IMR-90 (cell line): ENCODE measurements at regions not wholly inside any gene's neighbourhood (a gene's known extent, or its start where the extent isn't known, plus 50 kb on each side); places are given as distances from the start of the nearest gene placed in this dataset.

ENCODE experiments used
- ATAC-seq: fragments of 200-7000 bp; cut with Tn5 transposase; 2 replicates; pipeline ENCODE4 v1.9.1; 2020; ENCODE audit warnings: low read depth, mild to moderate bottlenecking, moderate library complexity
- BruUV-seq: library from RNA; stranded (reverse); fragments of 400-500 nt; replicated peaks from 2 replicates; lab custom pipeline; 2021; lab: Mats Ljungman, UMichigan
- CTCF ChIA-PET: fragments of 300-600 bp; formaldehyde crosslinking; extraction: SDS; loops from one replicate; lab custom pipeline; 2021; ENCODE audit warnings: antibody characterized with exemption; lab: Yijun Ruan, JAX
- POLR2A ChIA-PET: fragments of 300-600 bp; sonication (Branson Sonifier 250); formaldehyde crosslinking; loops from one replicate; lab custom pipeline; 2022; ENCODE audit warnings: antibody characterized with exemption; ENCODE audit not compliant: unreplicated experiment; lab: Charles Lee
- DNase-seq: peaks from one replicate; pipeline ENCODE4 v3.0.0; 2013
- H2AFZ ChIP-seq: replicated peaks from 2 replicates; pipeline ENCODE3; 2013; ENCODE audit warnings: low read length, mild to moderate bottlenecking; ENCODE audit not compliant: poor library complexity
- H2AK5ac ChIP-seq: 2 replicates; pipeline ENCODE4 v1.6.1; 2013; ENCODE audit warnings: low read depth, low read length, inconsistent platforms
- H2AK9ac ChIP-seq: replicated peaks from 2 replicates; pipeline ENCODE3; 2013; ENCODE audit warnings: mild to moderate bottlenecking, low read depth, low read length, moderate library complexity; ENCODE audit not compliant: poor library complexity
- H2BK120ac ChIP-seq: 2 replicates; pipeline ENCODE4 v1.6.1; 2013; ENCODE audit warnings: low read depth, low read length, inconsistent platforms
- H2BK15ac ChIP-seq: 3 replicates; pipeline ENCODE4 v1.6.1; 2013; ENCODE audit warnings: low read depth, low read length, inconsistent platforms
- H2BK20ac ChIP-seq: 2 replicates; pipeline ENCODE4 v1.6.1; 2013; ENCODE audit warnings: low read depth, mild to moderate bottlenecking, inconsistent platforms, low read length, moderate library complexity
- H2BK5ac ChIP-seq: 2 replicates; pipeline ENCODE4 v1.6.1; 2013; ENCODE audit warnings: mild to moderate bottlenecking, low read depth, low read length, inconsistent platforms; ENCODE audit not compliant: poor library complexity, severe bottlenecking
- H3K14ac ChIP-seq: replicated peaks from 2 replicates; pipeline ENCODE4 v1.6.1; 2013; ENCODE audit warnings: low read depth, low read length, inconsistent platforms
- H3K18ac ChIP-seq: 2 replicates; pipeline ENCODE4 v1.6.1; 2013; ENCODE audit warnings: low read depth, low read length, control low read depth
- H3K23ac ChIP-seq: 2 replicates; pipeline ENCODE4 v1.6.1; 2013; ENCODE audit warnings: low read depth, low read length, inconsistent platforms
- H3K27ac ChIP-seq: 2 replicates; pipeline ENCODE4 v1.5.1; 2013; ENCODE audit warnings: mild to moderate bottlenecking, control low read depth, low read length; ENCODE audit not compliant: insufficient read depth
- H3K27me3 ChIP-seq: 2 replicates; pipeline ENCODE4 v1.6.1; 2013; ENCODE audit warnings: low read length; ENCODE audit not compliant: control insufficient read depth, insufficient read depth
- H3K36me3 ChIP-seq: 2 replicates; pipeline ENCODE4 v1.6.1; 2013; ENCODE audit warnings: low read length, mixed read lengths; ENCODE audit not compliant: control insufficient read depth, insufficient read depth
- H3K4ac ChIP-seq: 2 replicates; pipeline ENCODE4 v1.6.1; 2013; ENCODE audit warnings: low read depth, low read length, inconsistent platforms
- H3K4me1 ChIP-seq: 2 replicates; pipeline ENCODE4 v1.6.1; 2013; ENCODE audit warnings: low read length, mixed read lengths; ENCODE audit not compliant: control insufficient read depth, insufficient read depth
- H3K4me2 ChIP-seq: 2 replicates; pipeline ENCODE4 v1.6.1; 2013; ENCODE audit warnings: low read depth, mild to moderate bottlenecking, control low read depth, low read length, moderate library complexity
- H3K4me3 ChIP-seq: 2 replicates; pipeline ENCODE4 v1.5.1; 2013; ENCODE audit warnings: low read depth, mild to moderate bottlenecking, control low read depth, low read length, moderate library complexity; ENCODE audit not compliant: insufficient read depth
- H3K56ac ChIP-seq: 2 replicates; pipeline ENCODE4 v1.6.1; 2013; ENCODE audit warnings: low read length, inconsistent platforms; ENCODE audit not compliant: insufficient read depth; ENCODE audit errors: extremely low read depth
- H3K79me1 ChIP-seq, 2 experiments: 2 replicates each; pipeline ENCODE4 v1.6.1; 2013; ENCODE audit warnings: low read length in 2 of 2, inconsistent platforms in 1 of 2, low read depth in 1 of 2
- H3K9ac ChIP-seq: 2 replicates; pipeline ENCODE4 v1.6.1; 2013; ENCODE audit warnings: low read depth, low read length, control low read depth
- H3K9me1 ChIP-seq: 2 replicates; pipeline ENCODE4 v1.6.1; 2013; ENCODE audit warnings: low read length, inconsistent platforms; ENCODE audit not compliant: insufficient read depth
- H3K9me3 ChIP-seq: 2 replicates; pipeline ENCODE4 v1.6.1; 2013; ENCODE audit warnings: low read length; ENCODE audit not compliant: control insufficient read depth, insufficient read depth
- H4K20me1 ChIP-seq: 2 replicates; pipeline ENCODE4 v1.6.1; 2013; ENCODE audit warnings: low read length, inconsistent platforms; ENCODE audit not compliant: insufficient read depth
- H4K5ac ChIP-seq: 2 replicates; pipeline ENCODE4 v1.6.1; 2013; ENCODE audit warnings: mild to moderate bottlenecking, low read depth, low read length, control low read depth
- H4K8ac ChIP-seq, 2 experiments: 2 replicates each; pipeline ENCODE4 v1.6.1; 2013; ENCODE audit warnings: low read depth in 2 of 2, low read length in 2 of 2, control low read depth in 1 of 2, inconsistent platforms in 1 of 2
- H4K91ac ChIP-seq: 2 replicates; pipeline ENCODE4 v1.6.1; 2013; ENCODE audit warnings: low read depth, low read length, inconsistent platforms; ENCODE audit not compliant: insufficient read depth
- MAFK ChIP-seq: IDR thresholded peaks from 2 replicates; pipeline ENCODE4 v1.6.1; 2012; ENCODE audit warnings: low read depth, low read length, improper control_type of control experiment
- WGBS, 2 experiments: methylation state at CpG; one replicate each; pipeline versions ENCODE4 v1.1.5 to v1.1.7; 2013; ENCODE audit warnings: missing lambda C conversion rate in 2 of 2; ENCODE audit not compliant: insufficient read length in 1 of 2; ENCODE audit errors: extremely low coverage in 2 of 2; 5-methylcytosine and 5-hydroxymethylcytosine counted together
- dilution Hi-C: fragments of 300-500 bp; cut with HindIII; formaldehyde crosslinking; loops from one replicate; pipeline ENCODE4 v1.14.3; 2018; ENCODE audit warnings: low sequenced_read_pairs; ENCODE audit not compliant: unreplicated experiment
- in situ Hi-C: fragments of 300-500 bp; cut with MboI; formaldehyde crosslinking; loops from 3 replicates; pipeline ENCODE4 v1.14.3; 2019; ENCODE audit warnings: low sequenced_read_pairs, inconsistent platforms, mixed read lengths
- intact Hi-C: fragments of 100-400 bp; cut with micrococcal nuclease; formaldehyde crosslinking; loops from 2 replicates; pipeline ENCODE4 v1.10.0; 2022

DNA sequence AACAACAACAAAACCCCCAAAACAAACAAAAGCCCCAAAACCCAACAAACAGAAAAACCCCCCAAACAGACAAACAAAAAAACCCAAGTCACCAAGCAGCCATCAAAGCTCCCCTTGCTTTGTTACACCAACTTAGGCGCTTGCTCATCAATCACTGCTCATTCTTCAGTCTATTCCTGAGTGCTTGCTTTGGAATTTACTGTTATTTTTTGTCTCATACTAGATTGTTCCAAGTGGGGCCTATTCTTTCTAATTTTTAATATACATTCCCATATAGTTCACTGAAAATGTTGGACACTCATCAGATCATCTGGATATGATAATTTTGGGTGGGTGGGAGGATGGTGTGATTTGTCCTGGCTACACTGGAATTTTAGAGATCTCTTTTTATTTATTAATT lies 126.0 kb upstream of the JCAD start:
- Histone ChIP-seq H2BK120ac (peak overlapping the region; percentile 54; the same call in 1 of the 2 replicates), H3K4me2 (no peak overlapping the region), H4K5ac (no peak overlapping the region), H2BK15ac (0 out of 3 replicates have a peak overlapping the region, but pooled peaks have one; percentile 10), H3K27ac (no peak overlapping the region), H4K91ac (no peak overlapping the region; the same call in 1 of the 2 replicates), H3K4ac (peak overlapping the region; percentile 81; the same call in 1 of the 2 replicates), H4K8ac (no peak overlapping the region), H2AFZ (no peak overlapping the region), H2AK5ac (peak overlapping the region; percentile 47; the same call in 1 of the 2 replicates), H2BK5ac (peak overlapping the region; percentile 70), H3K27me3 (no peaks in the 10 kb centered on the region), H3K14ac (no peak overlapping the region; the same call in 1 of the 2 replicates), H3K79me1 (peaks cover 0 to 9% of the 10 kb centered on the region in 2 experiments; a peak in 1 of 4 replicates), H3K4me3 (no peak overlapping the region), H4K20me1 (peaks cover 5% of the 10 kb centered on the region), H3K18ac (no peak overlapping the region; the same call in 1 of the 2 replicates), H3K56ac (no peak overlapping the region), H3K9ac (no peak overlapping the region), H3K4me1 (peaks cover 50% of the 10 kb centered on the region), H3K23ac (no peak overlapping the region; the same call in 1 of the 2 replicates), H2AK9ac (no peak overlapping the region), H3K9me1 (peaks cover 43% of the 10 kb centered on the region), H2BK20ac (peak overlapping the region; percentile 84), H3K36me3 (no peaks in the 10 kb centered on the region), H3K9me3 (no peaks in the 10 kb centered on the region)
- intact Hi-C loops (no loop called here), in situ Hi-C loops (no loop called here), dilution Hi-C loops (no loop called here)
- DNase-seq (no peak), ATAC-seq (no peak)
- no peak for TF ChIP-seq MAFK
- POLR2A ChIA-PET, result no interaction called here
- no CpG with 5 or more reads among the region's 1 CpG for WGBS, 2 experiments
- no TSS peak for BruUV-seq
- CTCF ChIA-PET, result no interaction called here
